DOHH2 (cell line): ENCODE measurements at regions not wholly inside any gene's neighbourhood (a gene's known extent, or its start where the extent isn't known, plus 50 kb on each side); places are given as distances from the start of the nearest gene placed in this dataset.

ENCODE experiments used
- H3F3A ChIP-seq: fragments of 200-600 bp; sonication (generic), shearing (Covaris generic); 2 replicates; pipeline ENCODE4 v1.6.0; 2016; ENCODE audit warnings: antibody characterized with exemption, mild to moderate bottlenecking; ENCODE audit not compliant: control insufficient read depth, insufficient read depth
- H3K27ac ChIP-seq: fragments of 200-600 bp; sonication (generic); 2 replicates; pipeline ENCODE4 v1.5.1; 2014; ENCODE audit warnings: low read depth, mild to moderate bottlenecking, low read length, moderate library complexity
- H3K27me3 ChIP-seq: fragments of 200-600 bp; sonication (generic); 2 replicates; pipeline ENCODE4 v1.6.1; 2014; ENCODE audit warnings: mild to moderate bottlenecking, low read length, mixed read lengths; ENCODE audit not compliant: control insufficient read depth
- H3K36me3 ChIP-seq: fragments of 200-600 bp; sonication (generic); 2 replicates; pipeline ENCODE4 v1.6.1; 2014; ENCODE audit warnings: mild to moderate bottlenecking, low read length, moderate library complexity, mixed read lengths; ENCODE audit not compliant: control insufficient read depth
- H3K4me1 ChIP-seq: fragments of 200-600 bp; sonication (generic); 2 replicates; pipeline ENCODE4 v1.6.1; 2014; ENCODE audit warnings: mild to moderate bottlenecking, low read length, mixed read lengths; ENCODE audit not compliant: control insufficient read depth
- H3K4me2 ChIP-seq: fragments of 200-600 bp; sonication (generic); 2 replicates; pipeline ENCODE4 v1.6.0; 2014; ENCODE audit warnings: mild to moderate bottlenecking, low read length, moderate library complexity
- H3K4me3 ChIP-seq: fragments of 200-600 bp; sonication (generic); 2 replicates; pipeline ENCODE4 v1.5.1; 2014; ENCODE audit warnings: mild to moderate bottlenecking, low read length, mixed read lengths
- H3K79me2 ChIP-seq: fragments of 200-600 bp; sonication (generic); 2 replicates; pipeline ENCODE4 v1.6.1; 2014; ENCODE audit warnings: mild to moderate bottlenecking, low read length, mixed read lengths; ENCODE audit not compliant: control insufficient read depth
- H3K9me2 ChIP-seq: fragments of 200-600 bp; sonication (generic); replicated peaks from 2 replicates; pipeline ENCODE4 v1.6.1; 2014; ENCODE audit warnings: mild to moderate bottlenecking, low read length, mixed read lengths; ENCODE audit not compliant: control insufficient read depth
- H3K9me3 ChIP-seq: fragments of 200-600 bp; sonication (generic); 2 replicates; pipeline ENCODE4 v1.6.1; 2014; ENCODE audit warnings: antibody characterized with exemption, low read length, mixed read lengths; ENCODE audit not compliant: control insufficient read depth, insufficient read depth
- H4K20me1 ChIP-seq: fragments of 200-600 bp; sonication (generic); 2 replicates; pipeline ENCODE4 v1.6.0; 2014; ENCODE audit warnings: low read depth, mild to moderate bottlenecking, antibody characterized with exemption, low read length, moderate library complexity; ENCODE audit not compliant: control insufficient read depth, insufficient read depth
- EZH2phosphoT487 ChIP-seq: fragments of 200-600 bp; sonication (generic); IDR thresholded peaks from 2 replicates; pipeline ENCODE4 v1.6.1; 2017; ENCODE audit warnings: borderline replicate concordance, mild to moderate bottlenecking, antibody characterized with exemption, low read length, moderate library complexity, mixed read lengths
- TF ChIP-seq, protein P1 (sequence below): fragments of 200-600 bp; sonication (generic); IDR thresholded peaks from one replicate; pipeline ENCODE4 v1.5.1; 2014; ENCODE audit warnings: antibody characterized with exemption, mild to moderate bottlenecking, low read depth, low read length; ENCODE audit not compliant: poor library complexity, severe bottlenecking

DNA sequence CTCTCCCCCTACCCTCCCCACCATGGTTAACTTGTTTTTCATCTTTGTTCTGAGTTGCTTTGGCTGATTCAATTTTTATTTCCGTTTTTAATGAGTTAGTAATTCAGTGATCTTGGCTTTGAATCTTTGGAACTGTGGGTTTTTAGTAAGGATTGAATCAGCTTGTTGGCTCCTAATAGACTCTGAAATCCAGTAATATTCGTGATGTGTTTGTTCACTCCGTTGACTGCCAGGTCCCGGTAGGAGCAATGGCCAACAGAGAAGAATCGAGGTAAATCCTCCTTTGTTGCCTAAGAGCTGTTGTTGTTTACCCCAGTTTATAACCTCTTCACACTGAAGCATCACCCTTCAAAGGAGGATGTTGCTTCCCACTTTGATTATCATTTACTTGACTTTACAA lies 92.7 kb downstream of the PCSK1 start:
- H3K36me3 ChIP-seq = no peaks in the 10 kb centered on the region
- no peaks in the 10 kb centered on the region for H3K9me3 ChIP-seq
- H3K4me1 ChIP-seq = no peaks in the 10 kb centered on the region
- peaks cover 10% of the 10 kb centered on the region for H3K27me3 ChIP-seq
- no peak overlapping the region for H3K27ac ChIP-seq
- H3K4me3 ChIP-seq = no peak overlapping the region
- H3K9me2 ChIP-seq = no peaks in the 10 kb centered on the region
- H3F3A ChIP-seq = no peaks in the 10 kb centered on the region
- H3K79me2 ChIP-seq = no peaks in the 10 kb centered on the region
- H3K4me2 ChIP-seq = no peak overlapping the region
- H4K20me1 ChIP-seq = no peaks in the 10 kb centered on the region
- TF ChIP-seq EZH2phosphoT487 = no peak
- TF ChIP-seq, protein P1, sequence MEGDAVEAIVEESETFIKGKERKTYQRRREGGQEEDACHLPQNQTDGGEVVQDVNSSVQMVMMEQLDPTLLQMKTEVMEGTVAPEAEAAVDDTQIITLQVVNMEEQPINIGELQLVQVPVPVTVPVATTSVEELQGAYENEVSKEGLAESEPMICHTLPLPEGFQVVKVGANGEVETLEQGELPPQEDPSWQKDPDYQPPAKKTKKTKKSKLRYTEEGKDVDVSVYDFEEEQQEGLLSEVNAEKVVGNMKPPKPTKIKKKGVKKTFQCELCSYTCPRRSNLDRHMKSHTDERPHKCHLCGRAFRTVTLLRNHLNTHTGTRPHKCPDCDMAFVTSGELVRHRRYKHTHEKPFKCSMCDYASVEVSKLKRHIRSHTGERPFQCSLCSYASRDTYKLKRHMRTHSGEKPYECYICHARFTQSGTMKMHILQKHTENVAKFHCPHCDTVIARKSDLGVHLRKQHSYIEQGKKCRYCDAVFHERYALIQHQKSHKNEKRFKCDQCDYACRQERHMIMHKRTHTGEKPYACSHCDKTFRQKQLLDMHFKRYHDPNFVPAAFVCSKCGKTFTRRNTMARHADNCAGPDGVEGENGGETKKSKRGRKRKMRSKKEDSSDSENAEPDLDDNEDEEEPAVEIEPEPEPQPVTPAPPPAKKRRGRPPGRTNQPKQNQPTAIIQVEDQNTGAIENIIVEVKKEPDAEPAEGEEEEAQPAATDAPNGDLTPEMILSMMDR = no peak

DNA sequence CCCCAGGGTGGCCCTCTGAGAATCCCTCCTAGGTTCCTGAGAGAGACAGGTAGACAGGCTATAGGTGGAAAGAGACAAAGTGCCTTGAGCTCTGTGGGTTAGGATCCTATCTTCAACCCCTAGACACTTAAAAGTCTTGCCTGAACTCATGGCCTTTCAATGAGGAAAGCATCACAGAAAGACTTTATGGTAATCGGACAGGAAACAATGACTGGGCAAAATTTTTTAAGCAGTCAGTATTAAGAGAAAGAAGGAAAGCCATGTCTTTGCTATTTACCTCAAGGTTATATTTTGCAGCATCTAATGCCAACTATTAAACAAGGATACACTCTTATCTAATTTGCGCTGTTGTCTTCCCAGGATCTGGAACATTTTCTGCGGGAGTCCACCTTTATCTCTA lies 93.2 kb downstream of the PCSK1 start:
- no peaks in the 10 kb centered on the region for H3K4me1 ChIP-seq
- H3K27ac ChIP-seq = no peak overlapping the region
- no peak overlapping the region for H3K4me2 ChIP-seq
- H3K36me3 ChIP-seq = no peaks in the 10 kb centered on the region
- no peaks in the 10 kb centered on the region for H3F3A ChIP-seq
- H3K9me2 ChIP-seq = no peaks in the 10 kb centered on the region
- H3K79me2 ChIP-seq = no peaks in the 10 kb centered on the region
- no peak overlapping the region for H3K4me3 ChIP-seq
- H4K20me1 ChIP-seq = no peaks in the 10 kb centered on the region
- TF ChIP-seq, protein P1 = no peak
- TF ChIP-seq EZH2phosphoT487 = no peak
- peaks cover 11% of the 10 kb centered on the region for H3K27me3 ChIP-seq
- H3K9me3 ChIP-seq = no peaks in the 10 kb centered on the region

DNA sequence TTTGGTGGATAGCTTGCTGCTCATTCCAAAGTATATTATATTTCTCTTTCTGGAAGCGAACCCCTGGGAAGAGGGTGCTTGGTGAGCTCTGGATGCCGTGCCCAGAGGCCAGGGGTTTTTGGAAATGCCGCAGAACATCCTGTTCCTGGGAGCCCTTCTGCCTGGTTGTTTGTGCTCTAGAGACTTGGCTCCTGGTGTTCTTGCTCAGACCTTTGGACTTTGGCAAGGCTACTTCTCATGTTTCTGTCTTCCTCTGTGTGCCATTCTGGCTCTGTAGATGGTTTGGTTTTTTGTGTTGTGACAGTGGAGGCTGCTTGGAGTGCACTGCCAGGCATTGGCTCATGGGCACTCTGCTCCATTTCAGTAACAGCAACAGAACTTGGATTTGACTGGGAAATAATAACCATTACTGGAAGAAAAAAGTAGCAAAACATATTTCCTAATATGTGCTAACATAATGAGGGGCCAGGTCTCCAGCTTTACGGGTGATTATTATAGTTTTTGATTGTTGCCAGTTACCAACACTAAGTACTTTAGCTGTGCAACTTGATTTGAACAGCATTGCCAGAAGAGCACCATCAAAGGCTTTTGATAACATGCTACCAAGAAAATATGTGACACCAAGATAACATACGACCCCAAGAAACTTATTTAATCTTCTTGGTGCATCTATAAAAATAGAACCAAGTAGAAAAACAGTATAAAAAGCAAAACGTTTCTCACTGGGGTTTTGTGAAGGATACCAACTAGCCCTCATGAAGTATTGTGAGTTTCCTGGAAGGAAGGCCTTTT lies 94.2 kb downstream of the PCSK1 start:
- Histone ChIP-seq H4K20me1 (no peaks in the 10 kb centered on the region), H3K4me2 (no peak overlapping the region), H3F3A (no peaks in the 10 kb centered on the region), H3K9me2 (no peaks in the 10 kb centered on the region), H3K27ac (no peak overlapping the region), H3K79me2 (no peaks in the 10 kb centered on the region), H3K4me3 (no peak overlapping the region), H3K4me1 (no peaks in the 10 kb centered on the region), H3K36me3 (no peaks in the 10 kb centered on the region), H3K9me3 (no peaks in the 10 kb centered on the region), H3K27me3 (peaks cover 11% of the 10 kb centered on the region)
- TF ChIP-seq, protein P1 = no peak
- no peak for TF ChIP-seq EZH2phosphoT487
